ENCODE measurements at regions not wholly inside any gene's neighbourhood (a gene's known extent, or its start where the extent isn't known, plus 50 kb on each side); places are given as distances from the start of the nearest gene placed in this dataset.

- DNase-seq (ENCODE audit: low read depth in 2 of 2), result no peak
These were observed 79.1 kb downstream of the INHBB start for GRCh38 chr2:120425014-120425413.

GRCh38 chr2:120428748-120429147, 82.8 kb downstream of the INHBB start:
- DNase-seq (ENCODE audit: low read depth in 2 of 2), result no peak

GRCh38 chr2:120429586-120430500, 83.9 kb downstream of the INHBB start:
- no peak for DNase-seq (ENCODE audit: low read depth in 2 of 2)

- no peak for DNase-seq (ENCODE audit: low read depth in 2 of 2)
These were observed 84.5 kb downstream of the INHBB start for GRCh38 chr2:120430501-120430830.

- no peak for DNase-seq (ENCODE audit: low read depth in 2 of 2)
These were observed 85.0 kb downstream of the INHBB start for GRCh38 chr2:120430957-120431356.

- no peak for DNase-seq (ENCODE audit: low read depth in 2 of 2)
These were observed 85.7 kb downstream of the INHBB start for GRCh38 chr2:120431386-120432292.

GRCh38 chr2:120432293-120432975, 86.5 kb downstream of the INHBB start:
- DNase-seq (ENCODE audit: low read depth in 2 of 2), result no peak

GRCh38 chr2:120432976-120433815, 87.3 kb downstream of the INHBB start:
- no peak for DNase-seq (ENCODE audit: low read depth in 2 of 2)

- no peak for DNase-seq (ENCODE audit: low read depth in 2 of 2)
These were observed 87.9 kb downstream of the INHBB start for GRCh38 chr2:120433816-120434290.

GRCh38 chr2:120434492-120435308, 88.8 kb downstream of the INHBB start:
- no peak for DNase-seq (ENCODE audit: low read depth in 2 of 2)

- no peak for DNase-seq (ENCODE audit: low read depth in 2 of 2)
These were observed 89.9 kb downstream of the INHBB start for GRCh38 chr2:120435671-120436459.

- no peak for DNase-seq (ENCODE audit: low read depth in 2 of 2)
These were observed 90.5 kb downstream of the INHBB start for GRCh38 chr2:120436460-120436739.

- DNase-seq (ENCODE audit: low read depth in 2 of 2), result no peak
These were observed 91.1 kb downstream of the INHBB start for GRCh38 chr2:120436885-120437603.

GRCh38 chr2:120437604-120438000, 91.7 kb downstream of the INHBB start:
- no peak for DNase-seq (ENCODE audit: low read depth in 2 of 2)

GRCh38 chr2:120438301-120439066, 92.5 kb downstream of the INHBB start:
- DNase-seq (ENCODE audit: low read depth in 2 of 2), result no peak

GRCh38 chr2:120439067-120439368, 93.1 kb downstream of the INHBB start:
- no peak for DNase-seq (ENCODE audit: low read depth in 2 of 2)

GRCh38 chr2:120439637-120440384, 93.9 kb downstream of the INHBB start:
- DNase-seq (ENCODE audit: low read depth in 2 of 2), result no peak

All from stimulated activated CD4-positive, alpha-beta T cell treated with anti-CD3 and anti-CD28 coated beads, Interleukin-1b, Interleukin-23, amount 100 ng/mL, for 1 hour (primary cell).